Heart right ventricle (tissue), 16 donors: ENCODE measurements at regions not wholly inside any gene's neighbourhood (a gene's known extent, or its start where the extent isn't known, plus 50 kb on each side); places are given as distances from the start of the nearest gene placed in this dataset.

ENCODE experiments used
- ATAC-seq, 8 donors: fragments of 200-7000 bp; cut with Tn5 transposase; one replicate each; pipeline ENCODE4 v1.9.1; 2020; ENCODE audit warnings: mild to moderate bottlenecking in 8 of 8, moderate library complexity in 8 of 8, moderate number of reproducible peaks in 1 of 8
- DNase-seq, 2 donors: peaks; one replicate each; pipeline ENCODE4 v3.0.0-alpha.2; 2020
- H3K27ac ChIP-seq, 10 donors: fragments of 200-600 bp; sonication (generic) in 2 of 10; one replicate each; pipeline versions ENCODE4 v1.5.0 to v1.8.0; 2020 to 2022; ENCODE audit warnings: mild to moderate bottlenecking in 3 of 10
- H3K27me3 ChIP-seq, 7 donors: fragments of 200-600 bp; one replicate each; pipeline ENCODE4 v1.8.0; 2021 to 2022; ENCODE audit warnings: mild to moderate bottlenecking in 2 of 7
- H3K36me3 ChIP-seq, 9 donors: fragments of 200-600 bp; sonication (generic) in 1 of 9; one replicate each; pipeline versions ENCODE4 v1.5.0 to v1.8.0; 2020 to 2022; ENCODE audit warnings: mild to moderate bottlenecking in 2 of 9
- H3K4me1 ChIP-seq, 9 donors: fragments of 200-600 bp; sonication (generic) in 1 of 9; one replicate each; pipeline versions ENCODE4 v1.5.0 to v1.8.0; 2020 to 2022; ENCODE audit warnings: mild to moderate bottlenecking in 4 of 9
- H3K4me3 ChIP-seq, 10 donors: fragments of 200-600 bp; sonication (generic) in 2 of 10; one replicate each; pipeline versions ENCODE4 v1.5.0 to v1.8.0; 2020 to 2022; ENCODE audit warnings: mild to moderate bottlenecking in 7 of 10, moderate library complexity in 2 of 10
- H3K9me3 ChIP-seq, 11 donors: fragments of 200-600 bp in 10 of 11; sonication (generic) in 2 of 11; one replicate each; pipeline versions ENCODE4 v1.5.0 to v1.8.0; 2013 to 2022; ENCODE audit warnings: mild to moderate bottlenecking in 2 of 11, control low read depth in 1 of 11, moderate library complexity in 1 of 11
- WGBS, 2 donors: extraction: QIAGEN DNeasy Blood & Tissue Kit; methylation state at CpG; one replicate each; pipeline ENCODE4 v1.1.7; 2013; ENCODE audit warnings: inconsistent platforms in 1 of 2; 5-methylcytosine and 5-hydroxymethylcytosine counted together
- intact Hi-C, 10 donors: fragments of 100-400 bp; cut with DNase I; formaldehyde crosslinking; loops; one replicate each; pipeline versions ENCODE4 v1.11.1 to v1.14.2; 2022
- TF ChIP-seq, protein P1 (sequence below), 9 donors: fragments of 200-600 bp; sonication (generic) in 2 of 9; IDR thresholded peaks; one replicate each; pipeline versions ENCODE4 v1.5.0 to v1.8.0; 2021 to 2022; ENCODE audit warnings: antibody characterized with exemption in 9 of 9, mild to moderate bottlenecking in 5 of 9, moderate library complexity in 1 of 9
- donor health status: Arrhythmogenic right ventricular cardiomyopathy.
- donor health status: ischemic (EF 13 %, LVEDD 7.1; RV severe dilation, severe dysfunction).
- donor health status: healthy with polysubstance abuse.
- donor health status: DM: no; HTN: yes; CAD: no.
- donor health status: DM: no; HTN: no; CAD: no.
- donor health status: ischemic (EF 25% LVEDD 6.9; RV normal size, moderate dysfunction).
- donor health status: ischemic (EF 25% LVEDD 5.7; RV mildly dilated, moderate dysfunction).
- donor health status: healthy.
- donor health status: DM: yes; HTN: yes; CAD: no.
- donor health status: Ischemic cardiomyopathy.
- donor health status: ischemic (EF 35%, LVEDD 5.7; RV mildly dilated, moderate dysfunction).
- donor health status: nonischemic (EF 11% LVEDD 7.7; RV severe dilation, severe dysfunction).
- donor health status: DM: yes; HTN: yes; CAD: no.
- donor health status: PGD.
- donor health status: ischemic (EF 29% LVEDD 5.4; RV normal size, mild dysfunction).
- donor health status: nonischemic (EF 23%, LVEDD 6.1; RV moderate dilation, normal function).

DNA sequence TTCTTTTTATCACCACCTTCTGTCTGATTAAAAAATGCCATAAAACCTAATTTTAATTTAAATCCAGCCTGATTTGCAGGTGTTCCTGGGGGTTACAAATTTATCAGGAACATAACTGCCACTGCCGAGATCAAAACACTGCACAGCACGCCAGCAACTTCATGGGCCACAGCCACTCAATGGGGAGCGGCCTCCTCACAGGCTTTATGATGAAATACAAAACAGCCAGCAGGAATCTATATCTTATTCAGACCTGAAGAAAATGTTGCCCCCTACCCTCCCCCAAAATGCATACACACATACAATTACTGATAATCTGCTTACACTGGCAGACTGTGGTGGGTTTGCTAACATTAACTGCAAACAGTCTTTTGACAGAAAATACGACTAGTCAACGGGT, 151.7 kb upstream of the POU5F2 start:
- ATAC-seq: no peak
- WGBS, 2 donors: 97 to 98% methylated on average over 5 of the region's 5 CpGs
- TF ChIP-seq, protein P1, sequence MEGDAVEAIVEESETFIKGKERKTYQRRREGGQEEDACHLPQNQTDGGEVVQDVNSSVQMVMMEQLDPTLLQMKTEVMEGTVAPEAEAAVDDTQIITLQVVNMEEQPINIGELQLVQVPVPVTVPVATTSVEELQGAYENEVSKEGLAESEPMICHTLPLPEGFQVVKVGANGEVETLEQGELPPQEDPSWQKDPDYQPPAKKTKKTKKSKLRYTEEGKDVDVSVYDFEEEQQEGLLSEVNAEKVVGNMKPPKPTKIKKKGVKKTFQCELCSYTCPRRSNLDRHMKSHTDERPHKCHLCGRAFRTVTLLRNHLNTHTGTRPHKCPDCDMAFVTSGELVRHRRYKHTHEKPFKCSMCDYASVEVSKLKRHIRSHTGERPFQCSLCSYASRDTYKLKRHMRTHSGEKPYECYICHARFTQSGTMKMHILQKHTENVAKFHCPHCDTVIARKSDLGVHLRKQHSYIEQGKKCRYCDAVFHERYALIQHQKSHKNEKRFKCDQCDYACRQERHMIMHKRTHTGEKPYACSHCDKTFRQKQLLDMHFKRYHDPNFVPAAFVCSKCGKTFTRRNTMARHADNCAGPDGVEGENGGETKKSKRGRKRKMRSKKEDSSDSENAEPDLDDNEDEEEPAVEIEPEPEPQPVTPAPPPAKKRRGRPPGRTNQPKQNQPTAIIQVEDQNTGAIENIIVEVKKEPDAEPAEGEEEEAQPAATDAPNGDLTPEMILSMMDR (IDR thresholded peaks at IDR 0.05): no peak

DNA sequence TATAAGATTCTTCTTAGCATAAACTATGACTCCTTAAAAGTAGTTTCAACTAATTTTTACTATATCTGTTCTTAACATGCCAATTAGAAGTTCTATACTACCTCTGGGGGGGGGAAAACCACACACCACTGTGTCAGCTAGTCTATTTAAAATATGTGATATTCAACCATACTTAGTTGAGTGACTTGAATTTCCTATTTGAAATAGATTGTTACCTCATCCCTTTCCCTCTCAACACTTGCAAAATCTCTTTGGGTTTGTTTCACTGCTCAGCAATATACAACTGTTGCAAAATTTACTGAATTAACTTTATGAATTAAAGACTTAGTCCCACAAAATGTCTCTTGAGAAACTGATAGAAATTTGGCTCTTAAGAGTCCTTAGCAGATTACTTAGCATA, 151.1 kb upstream of the POU5F2 start:
- peaks cover 0 to 8% (median 0%) of the 10 kb centered on the region in 9 donors for H3K4me1 ChIP-seq
- ATAC-seq: no peak
- H3K27me3 ChIP-seq: no peaks in the 10 kb centered on the region
- TF ChIP-seq, protein P1 (IDR thresholded peaks at IDR 0.05): no peak
- no peaks in the 10 kb centered on the region for H3K9me3 ChIP-seq
- intact Hi-C loops: no loop called here
- no peak overlapping the region for H3K27ac ChIP-seq
- H3K4me3 ChIP-seq: no peak overlapping the region
- no peaks in the 10 kb centered on the region for H3K36me3 ChIP-seq
- no peak for DNase-seq

More for the DNA sequence above, 151.7 kb upstream of the POU5F2 start:
- intact Hi-C loops: no loop called here
- Histone ChIP-seq H3K36me3 (no peaks in the 10 kb centered on the region), H3K9me3 (no peaks in the 10 kb centered on the region), H3K27ac (no peak overlapping the region), H3K27me3 (no peaks in the 10 kb centered on the region), H3K4me3 (no peak overlapping the region), H3K4me1 (peaks cover 0 to 8% (median 0%) of the 10 kb centered on the region in 9 donors)
- no peak for DNase-seq

DNA sequence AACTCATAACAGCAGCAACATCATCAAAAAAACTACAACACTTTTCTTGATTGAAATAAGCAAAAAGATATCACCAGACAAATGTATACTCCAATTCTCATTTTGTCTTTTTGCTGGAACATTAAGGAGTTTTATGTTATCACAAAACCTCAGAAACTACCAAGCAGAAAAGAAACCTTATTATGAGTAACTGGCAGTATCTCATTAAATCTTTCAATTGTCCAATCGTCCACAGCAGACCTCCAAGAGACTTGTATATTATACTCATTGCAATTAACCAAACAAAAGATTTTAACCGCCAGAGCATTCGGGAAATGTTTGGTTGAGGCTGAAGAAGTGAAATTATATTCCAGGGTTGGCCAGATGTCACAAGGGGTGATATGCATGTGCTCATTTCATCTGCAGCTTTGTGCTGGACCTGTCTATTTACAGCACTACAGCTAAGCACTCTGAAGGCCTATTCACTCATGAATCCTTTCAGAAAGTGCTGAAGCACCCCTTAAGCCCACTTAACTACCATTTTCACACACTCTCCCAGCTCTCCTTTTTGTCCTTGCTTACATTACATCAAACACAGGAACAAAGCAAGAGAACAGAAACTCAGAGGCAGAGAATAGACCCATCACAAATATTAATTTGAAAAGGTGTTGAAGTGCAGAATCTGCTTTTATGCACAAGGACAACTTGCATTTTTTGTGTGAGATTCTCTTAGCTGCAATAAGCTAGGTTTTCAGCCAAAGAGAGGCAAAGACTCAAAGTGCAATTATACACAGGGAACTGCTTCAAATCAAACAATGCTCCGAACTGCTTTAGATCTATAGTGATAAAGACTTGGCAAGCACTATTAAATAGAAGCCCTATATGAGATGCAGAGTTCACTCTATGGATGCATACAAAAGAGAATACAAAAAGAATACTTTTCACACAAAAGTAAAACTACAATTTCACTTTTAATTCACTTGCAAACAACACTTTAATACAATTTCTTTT, 150.4 kb upstream of the POU5F2 start:
- H3K27ac ChIP-seq: no peak overlapping the region
- peaks cover 0 to 10% (median 0%) of the 10 kb centered on the region in 9 donors for H3K4me1 ChIP-seq
- H3K9me3 ChIP-seq: no peaks in the 10 kb centered on the region
- no peaks in the 10 kb centered on the region for H3K27me3 ChIP-seq
- no peak overlapping the region for H3K4me3 ChIP-seq
- H3K36me3 ChIP-seq: no peaks in the 10 kb centered on the region
- intact Hi-C loops: no loop called here
- TF ChIP-seq, protein P1 (IDR thresholded peaks at IDR 0.05): no peak
- DNase-seq: no peak
- no peak for ATAC-seq
- WGBS, 2 donors: 77% methylated on average over 4 of the region's 4 CpGs

DNA sequence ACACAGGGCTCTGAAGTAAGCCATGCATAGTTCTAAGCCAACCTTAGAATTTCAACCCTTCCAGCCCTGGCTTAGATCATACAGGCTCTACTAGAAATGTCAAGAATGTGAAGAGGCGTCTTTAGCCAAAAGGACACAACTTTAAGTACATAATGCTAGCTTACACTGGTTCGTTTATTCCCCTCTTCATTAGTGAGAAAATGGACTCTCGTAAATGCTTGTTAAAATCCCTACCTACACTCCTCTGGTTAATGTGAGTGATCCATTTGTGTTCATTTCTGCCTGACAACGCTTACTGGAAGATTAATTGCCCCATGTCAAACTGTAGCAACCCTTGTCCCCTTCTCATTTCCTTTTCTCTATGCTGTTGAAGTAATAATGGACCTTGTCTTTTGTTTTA, 149.3 kb upstream of the POU5F2 start:
- intact Hi-C loops: no loop called here
- no peaks in the 10 kb centered on the region for H3K36me3 ChIP-seq
- TF ChIP-seq, protein P1 (IDR thresholded peaks at IDR 0.05): no peak
- H3K27ac ChIP-seq: no peak overlapping the region
- H3K9me3 ChIP-seq: no peaks in the 10 kb centered on the region
- H3K4me3 ChIP-seq: no peak overlapping the region
- 70 to 74% methylated on average over 4 of the region's 4 CpGs for WGBS, 2 donors
- peaks cover 0 to 16% (median 0%) of the 10 kb centered on the region in 9 donors for H3K4me1 ChIP-seq
- no peaks in the 10 kb centered on the region for H3K27me3 ChIP-seq
- ATAC-seq (no peak), DNase-seq (no peak)
